ENCODE measurements at regions not wholly inside any gene's neighbourhood (a gene's known extent, or its start where the extent isn't known, plus 50 kb on each side); places are given as distances from the start of the nearest gene placed in this dataset.
"Not testable (repeated sequence)": the region's sequence is repeated elsewhere in the genome, so short reads cannot be mapped to it uniquely, and the experiment has no call there.

DNA sequence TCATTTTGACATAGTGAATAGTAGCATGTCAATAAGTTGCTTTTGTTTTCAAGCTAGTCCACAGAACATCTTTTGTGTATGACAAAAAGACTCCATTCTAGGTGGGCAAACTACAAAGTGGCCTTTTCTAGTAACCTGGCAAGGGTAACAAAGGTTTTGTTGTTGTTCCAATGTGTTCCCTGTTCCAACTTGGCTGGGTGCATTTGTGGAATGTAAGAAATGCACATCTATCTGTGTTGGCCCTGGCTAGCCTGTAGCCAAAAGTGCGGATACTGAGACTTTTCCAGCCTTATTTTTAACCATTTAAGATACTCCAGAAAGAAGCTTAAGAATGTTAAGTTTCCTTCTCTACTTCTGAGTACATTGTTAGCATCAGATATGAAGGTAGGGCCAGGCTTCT is 118.7 kb upstream of the CHRDL1 start:
- WGBS, 4 donors = 50 to 64% (median 60%) methylated on average over 1 of the region's 1 CpG
- no peak overlapping the region for H3K4me3 ChIP-seq
- no peaks in the 10 kb centered on the region for H3K9me3 ChIP-seq
- ATAC-seq (no peak), DNase-seq (no peak)
- no peak for TF ChIP-seq POLR2A (IDR thresholded peaks at IDR 0.05)
- TF ChIP-seq, protein P1, sequence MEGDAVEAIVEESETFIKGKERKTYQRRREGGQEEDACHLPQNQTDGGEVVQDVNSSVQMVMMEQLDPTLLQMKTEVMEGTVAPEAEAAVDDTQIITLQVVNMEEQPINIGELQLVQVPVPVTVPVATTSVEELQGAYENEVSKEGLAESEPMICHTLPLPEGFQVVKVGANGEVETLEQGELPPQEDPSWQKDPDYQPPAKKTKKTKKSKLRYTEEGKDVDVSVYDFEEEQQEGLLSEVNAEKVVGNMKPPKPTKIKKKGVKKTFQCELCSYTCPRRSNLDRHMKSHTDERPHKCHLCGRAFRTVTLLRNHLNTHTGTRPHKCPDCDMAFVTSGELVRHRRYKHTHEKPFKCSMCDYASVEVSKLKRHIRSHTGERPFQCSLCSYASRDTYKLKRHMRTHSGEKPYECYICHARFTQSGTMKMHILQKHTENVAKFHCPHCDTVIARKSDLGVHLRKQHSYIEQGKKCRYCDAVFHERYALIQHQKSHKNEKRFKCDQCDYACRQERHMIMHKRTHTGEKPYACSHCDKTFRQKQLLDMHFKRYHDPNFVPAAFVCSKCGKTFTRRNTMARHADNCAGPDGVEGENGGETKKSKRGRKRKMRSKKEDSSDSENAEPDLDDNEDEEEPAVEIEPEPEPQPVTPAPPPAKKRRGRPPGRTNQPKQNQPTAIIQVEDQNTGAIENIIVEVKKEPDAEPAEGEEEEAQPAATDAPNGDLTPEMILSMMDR (IDR thresholded peaks at IDR 0.05) = no peak
- H3K4me1 ChIP-seq = no peaks in the 10 kb centered on the region
- H3K27me3 ChIP-seq = peaks cover 0 to 6% (median 0%) of the 10 kb centered on the region in 9 donors
- no peak overlapping the region for H3K27ac ChIP-seq
- H3K36me3 ChIP-seq = no peaks in the 10 kb centered on the region
- intact Hi-C loops (cut with DNase I) = no loop called here

DNA sequence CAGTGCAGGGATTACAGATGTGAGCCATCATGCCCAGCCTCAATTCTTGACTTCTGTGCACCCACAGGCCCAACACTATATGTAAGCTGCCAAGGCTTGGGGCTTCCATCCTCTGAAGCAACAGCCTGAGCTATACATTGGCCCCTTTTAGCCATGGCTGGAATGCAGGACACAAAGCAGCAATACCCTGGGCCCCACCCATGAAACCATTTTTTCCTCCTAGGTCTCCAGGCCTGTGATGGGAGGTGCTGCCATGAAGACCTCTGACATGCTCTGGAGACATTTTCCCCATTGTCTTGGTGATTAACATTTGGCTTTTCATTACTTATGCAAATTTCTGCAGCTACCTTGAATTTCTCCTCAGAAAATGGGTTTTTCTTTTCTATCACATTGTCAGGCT is 109.1 kb upstream of the CHRDL1 start:
- H3K4me1 ChIP-seq; H3K4me3 ChIP-seq; intact Hi-C loops (cut with DNase I); H3K27ac ChIP-seq; ATAC-seq; H3K36me3 ChIP-seq; DNase-seq: not testable (repeated sequence)
- peaks cover 0 to 10% (median 0%) of the 10 kb centered on the region in 12 donors for H3K9me3 ChIP-seq
- H3K27me3 ChIP-seq = peaks cover 0 to 16% (median 0%) of the 10 kb centered on the region in 9 donors

DNA sequence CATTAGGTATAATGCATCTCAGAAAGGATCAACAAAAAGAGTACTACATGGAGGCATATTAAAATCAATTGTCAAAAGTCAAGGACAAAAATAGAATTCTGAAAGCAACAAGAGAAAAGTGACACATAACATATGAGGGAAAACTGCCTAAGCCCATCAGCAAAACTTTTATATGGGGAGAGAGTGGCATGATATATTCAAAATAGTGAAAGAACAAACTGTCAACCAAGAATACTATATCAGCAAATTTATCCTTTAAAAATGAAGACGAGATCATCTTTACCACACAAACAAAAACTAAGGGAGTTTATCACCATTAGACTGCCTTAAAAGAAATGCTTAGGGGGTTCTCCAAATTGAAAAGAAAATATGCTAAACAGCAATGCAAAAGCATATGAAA is 86.4 kb upstream of the CHRDL1 start:
- no peak for DNase-seq
- H3K4me3 ChIP-seq = no peak overlapping the region
- 57 to 78% (median 64%) methylated on average over 1 of the region's 1 CpG for WGBS, 4 donors
- intact Hi-C loops (cut with DNase I) = no loop called here
- peaks cover 0 to 44% (median 14%) of the 10 kb centered on the region in 12 donors for H3K9me3 ChIP-seq
- peaks cover 0 to 6% (median 0%) of the 10 kb centered on the region in 9 donors for H3K27me3 ChIP-seq
- H3K27ac ChIP-seq = no peak overlapping the region
- no peaks in the 10 kb centered on the region for H3K4me1 ChIP-seq
- TF ChIP-seq, protein P1 (IDR thresholded peaks at IDR 0.05) = no peak
- TF ChIP-seq POLR2A (IDR thresholded peaks at IDR 0.05) = no peak
- H3K36me3 ChIP-seq = no peaks in the 10 kb centered on the region
- ATAC-seq = no peak

DNA sequence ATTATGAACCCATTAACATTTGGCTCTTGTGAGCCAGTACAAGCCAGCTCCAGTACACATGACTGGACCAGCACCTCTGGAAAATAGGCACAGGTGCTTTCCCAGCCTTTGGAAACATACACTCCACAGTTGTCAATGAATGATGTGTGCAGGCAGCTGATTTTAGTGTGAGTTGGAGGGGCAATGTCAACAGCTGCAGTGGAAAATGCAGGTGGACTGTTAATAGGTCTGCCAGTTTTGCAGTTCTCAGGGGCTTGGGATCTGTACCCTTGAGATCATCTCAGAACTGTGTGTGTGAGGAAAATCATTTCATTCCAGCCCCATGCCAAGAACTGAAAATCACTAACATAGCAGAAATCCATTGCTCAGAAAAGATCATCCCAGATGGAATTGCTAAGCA is 81.7 kb upstream of the CHRDL1 start:
- Histone ChIP-seq H3K27ac (no peak overlapping the region), H3K36me3 (no peaks in the 10 kb centered on the region), H3K4me1 (no peaks in the 10 kb centered on the region), H3K27me3 (peaks cover 0 to 6% (median 0%) of the 10 kb centered on the region in 9 donors), H3K9me3 (peaks cover 0 to 31% (median 9%) of the 10 kb centered on the region in 12 donors), H3K4me3 (no peak overlapping the region)
- intact Hi-C loops (cut with DNase I) = no loop called here
- no peak for TF ChIP-seq POLR2A (IDR thresholded peaks at IDR 0.05)
- TF ChIP-seq, protein P1 (IDR thresholded peaks at IDR 0.05) = no peak
- DNase-seq = no peak
- ATAC-seq = no peak

DNA sequence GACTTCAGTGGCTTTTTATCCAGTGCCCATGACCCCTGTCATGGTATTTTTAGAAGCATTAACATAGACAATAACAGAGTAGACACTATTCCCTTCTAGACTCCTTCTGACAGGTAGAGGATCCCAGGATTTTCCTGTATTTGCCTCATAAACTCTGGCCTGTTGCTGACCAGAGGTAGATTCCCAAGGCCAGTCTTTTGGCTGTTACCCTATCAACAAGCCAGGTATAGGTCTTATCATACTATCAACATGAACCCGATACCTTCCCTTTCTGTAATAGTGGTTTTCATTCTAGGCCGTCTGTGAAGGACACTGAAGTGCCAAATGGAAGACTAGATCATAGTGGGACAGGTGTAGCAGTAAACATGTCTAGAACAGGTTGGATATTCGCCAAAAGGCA is 76.2 kb upstream of the CHRDL1 start:
- no peak overlapping the region for H3K4me3 ChIP-seq
- H3K27ac ChIP-seq = no peak overlapping the region
- WGBS, 4 donors = 57 to 65% (median 60%) methylated on average over 3 of the region's 3 CpGs
- ATAC-seq = no peak
- no peaks in the 10 kb centered on the region for H3K4me1 ChIP-seq
- intact Hi-C loops (cut with DNase I) = no loop called here
- no peaks in the 10 kb centered on the region for H3K36me3 ChIP-seq
- no peak for DNase-seq
- peaks cover 0 to 21% (median 0%) of the 10 kb centered on the region in 9 donors for H3K27me3 ChIP-seq
- H3K9me3 ChIP-seq = no peaks in the 10 kb centered on the region
- TF ChIP-seq, protein P1 (IDR thresholded peaks at IDR 0.05) = no peak
- TF ChIP-seq POLR2A (IDR thresholded peaks at IDR 0.05) = no peak
